ENCODE measurements at regions not wholly inside any gene's neighbourhood (a gene's known extent, or its start where the extent isn't known, plus 50 kb on each side); places are given as distances from the start of the nearest gene placed in this dataset.

DNA sequence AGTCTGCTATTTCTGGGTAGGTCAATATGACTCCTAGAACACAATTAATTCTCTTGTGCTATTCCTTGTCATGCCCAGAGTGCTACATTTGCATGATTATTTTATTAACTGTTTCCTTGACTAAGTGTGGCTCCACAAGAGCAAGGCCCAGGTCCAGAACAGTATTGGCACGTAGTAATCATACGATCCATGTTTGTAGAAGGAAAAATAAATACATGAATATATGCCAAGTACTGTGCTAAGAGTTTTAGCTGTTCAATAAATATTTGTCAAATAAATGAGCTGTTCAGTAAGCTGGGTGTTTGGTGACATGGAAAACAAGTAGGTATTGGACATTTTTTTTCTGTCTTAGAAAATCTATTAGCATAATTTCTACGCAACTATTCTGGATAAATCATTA is 995.9 kb downstream of the MAT2B start:
- no peak overlapping the region for H3K9ac ChIP-seq (ENCODE audit: low read length)
- H4K20me1 ChIP-seq (ENCODE audit: insufficient read depth), result no peaks in the 10 kb centered on the region
- no peaks in the 10 kb centered on the region for H3K79me2 ChIP-seq (replicated peaks; ENCODE audit: insufficient read depth, low read length)
- no peaks in the 10 kb centered on the region for H3F3A ChIP-seq (ENCODE audit: insufficient read depth, low read length, poor library complexity, severe bottlenecking)
- H2AFZ ChIP-seq (ENCODE audit: low read depth, low read length), result no peak overlapping the region
- H3K36me3 ChIP-seq (ENCODE audit: insufficient read depth, low read length), result no peaks in the 10 kb centered on the region
- H3K9me2 ChIP-seq (ENCODE audit: insufficient read depth, low read length), result no peaks in the 10 kb centered on the region
- H3K4me2 ChIP-seq (ENCODE audit: low read length), result no peak overlapping the region
- H3K27ac ChIP-seq (ENCODE audit: low read length), result no peak overlapping the region
- H3K27me3 ChIP-seq (ENCODE audit: insufficient read depth, low read depth, low read length), result no peaks in the 10 kb centered on the region
- H3K4me3 ChIP-seq (ENCODE audit: low read length), result no peak overlapping the region
- H3K9me3 ChIP-seq (ENCODE audit: low read length), result no peaks in the 10 kb centered on the region
- no peak for TF ChIP-seq SMC3 (conservative IDR thresholded peaks at IDR 0.05; ENCODE audit: poor library complexity)
- TF ChIP-seq RAD21 (conservative IDR thresholded peaks at IDR 0.05), result no peak
- TF ChIP-seq POLR2AphosphoS5 (IDR thresholded peaks at IDR 0.05), result no peak
- TF ChIP-seq, protein P1, sequence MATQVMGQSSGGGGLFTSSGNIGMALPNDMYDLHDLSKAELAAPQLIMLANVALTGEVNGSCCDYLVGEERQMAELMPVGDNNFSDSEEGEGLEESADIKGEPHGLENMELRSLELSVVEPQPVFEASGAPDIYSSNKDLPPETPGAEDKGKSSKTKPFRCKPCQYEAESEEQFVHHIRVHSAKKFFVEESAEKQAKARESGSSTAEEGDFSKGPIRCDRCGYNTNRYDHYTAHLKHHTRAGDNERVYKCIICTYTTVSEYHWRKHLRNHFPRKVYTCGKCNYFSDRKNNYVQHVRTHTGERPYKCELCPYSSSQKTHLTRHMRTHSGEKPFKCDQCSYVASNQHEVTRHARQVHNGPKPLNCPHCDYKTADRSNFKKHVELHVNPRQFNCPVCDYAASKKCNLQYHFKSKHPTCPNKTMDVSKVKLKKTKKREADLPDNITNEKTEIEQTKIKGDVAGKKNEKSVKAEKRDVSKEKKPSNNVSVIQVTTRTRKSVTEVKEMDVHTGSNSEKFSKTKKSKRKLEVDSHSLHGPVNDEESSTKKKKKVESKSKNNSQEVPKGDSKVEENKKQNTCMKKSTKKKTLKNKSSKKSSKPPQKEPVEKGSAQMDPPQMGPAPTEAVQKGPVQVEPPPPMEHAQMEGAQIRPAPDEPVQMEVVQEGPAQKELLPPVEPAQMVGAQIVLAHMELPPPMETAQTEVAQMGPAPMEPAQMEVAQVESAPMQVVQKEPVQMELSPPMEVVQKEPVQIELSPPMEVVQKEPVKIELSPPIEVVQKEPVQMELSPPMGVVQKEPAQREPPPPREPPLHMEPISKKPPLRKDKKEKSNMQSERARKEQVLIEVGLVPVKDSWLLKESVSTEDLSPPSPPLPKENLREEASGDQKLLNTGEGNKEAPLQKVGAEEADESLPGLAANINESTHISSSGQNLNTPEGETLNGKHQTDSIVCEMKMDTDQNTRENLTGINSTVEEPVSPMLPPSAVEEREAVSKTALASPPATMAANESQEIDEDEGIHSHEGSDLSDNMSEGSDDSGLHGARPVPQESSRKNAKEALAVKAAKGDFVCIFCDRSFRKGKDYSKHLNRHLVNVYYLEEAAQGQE (IDR thresholded peaks at IDR 0.05; ENCODE audit: borderline replicate concordance), result no peak
- TF ChIP-seq EZH2 (IDR thresholded peaks at IDR 0.05; ENCODE audit: borderline replicate concordance, insufficient read depth, low read length, poor library complexity, severe bottlenecking), result no peak
- TF ChIP-seq MXI1 (conservative IDR thresholded peaks at IDR 0.05; ENCODE audit: poor library complexity, severe bottlenecking), result no peak
- TF ChIP-seq EP300 (conservative IDR thresholded peaks at IDR 0.05; ENCODE audit: poor library complexity, severe bottlenecking), result no peak
- TF ChIP-seq TAF1 (IDR thresholded peaks at IDR 0.05; ENCODE audit: low read depth), result no peak
- TF ChIP-seq, protein P2, sequence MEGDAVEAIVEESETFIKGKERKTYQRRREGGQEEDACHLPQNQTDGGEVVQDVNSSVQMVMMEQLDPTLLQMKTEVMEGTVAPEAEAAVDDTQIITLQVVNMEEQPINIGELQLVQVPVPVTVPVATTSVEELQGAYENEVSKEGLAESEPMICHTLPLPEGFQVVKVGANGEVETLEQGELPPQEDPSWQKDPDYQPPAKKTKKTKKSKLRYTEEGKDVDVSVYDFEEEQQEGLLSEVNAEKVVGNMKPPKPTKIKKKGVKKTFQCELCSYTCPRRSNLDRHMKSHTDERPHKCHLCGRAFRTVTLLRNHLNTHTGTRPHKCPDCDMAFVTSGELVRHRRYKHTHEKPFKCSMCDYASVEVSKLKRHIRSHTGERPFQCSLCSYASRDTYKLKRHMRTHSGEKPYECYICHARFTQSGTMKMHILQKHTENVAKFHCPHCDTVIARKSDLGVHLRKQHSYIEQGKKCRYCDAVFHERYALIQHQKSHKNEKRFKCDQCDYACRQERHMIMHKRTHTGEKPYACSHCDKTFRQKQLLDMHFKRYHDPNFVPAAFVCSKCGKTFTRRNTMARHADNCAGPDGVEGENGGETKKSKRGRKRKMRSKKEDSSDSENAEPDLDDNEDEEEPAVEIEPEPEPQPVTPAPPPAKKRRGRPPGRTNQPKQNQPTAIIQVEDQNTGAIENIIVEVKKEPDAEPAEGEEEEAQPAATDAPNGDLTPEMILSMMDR (IDR thresholded peaks at IDR 0.05; ENCODE audit: poor library complexity, severe bottlenecking), result no peak

DNA sequence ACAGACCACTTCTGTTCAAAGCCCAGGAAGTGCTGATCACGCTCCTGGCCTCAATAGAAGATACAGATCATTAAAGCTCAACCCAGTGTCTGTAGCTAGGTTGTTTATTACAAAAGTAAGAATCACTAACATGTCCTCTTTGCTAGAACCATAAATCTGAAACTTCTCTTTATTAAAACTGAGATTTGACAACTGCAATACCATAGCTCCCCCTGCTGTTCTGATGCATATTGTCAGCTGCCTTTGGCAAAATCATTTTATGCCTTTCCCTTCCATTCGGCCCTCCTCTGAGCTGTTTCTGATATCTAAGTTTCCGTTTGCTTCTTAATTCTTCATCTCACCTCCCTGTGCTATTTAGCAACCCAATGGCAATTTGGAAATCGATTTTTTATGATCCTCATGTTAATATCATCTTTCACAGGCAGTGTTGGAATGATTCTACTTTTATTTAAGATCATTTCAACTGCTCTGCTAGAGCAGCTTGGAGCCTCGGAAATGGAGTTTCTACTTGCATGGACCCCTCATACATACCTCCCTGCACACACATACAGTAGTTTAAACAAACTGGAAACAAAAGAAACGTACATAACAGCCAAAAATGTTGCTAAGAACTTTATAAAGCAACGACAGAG is 998.8 kb downstream of the MAT2B start:
- Histone ChIP-seq H3K27ac (ENCODE audit: low read length) (no peak overlapping the region), H3K27me3 (ENCODE audit: insufficient read depth, low read depth, low read length) (no peaks in the 10 kb centered on the region), H3K36me3 (ENCODE audit: insufficient read depth, low read length) (no peaks in the 10 kb centered on the region), H3K4me3 (ENCODE audit: low read length) (no peak overlapping the region), H2AFZ (ENCODE audit: low read depth, low read length) (no peak overlapping the region), H3K9me2 (ENCODE audit: insufficient read depth, low read length) (no peaks in the 10 kb centered on the region), H3K79me2 (replicated peaks; ENCODE audit: insufficient read depth, low read length) (no peaks in the 10 kb centered on the region), H3K9ac (ENCODE audit: low read length) (no peak overlapping the region), H4K20me1 (ENCODE audit: insufficient read depth) (no peaks in the 10 kb centered on the region), H3K9me3 (ENCODE audit: low read length) (no peaks in the 10 kb centered on the region), H3K4me2 (ENCODE audit: low read length) (no peak overlapping the region), H3F3A (ENCODE audit: insufficient read depth, low read length, poor library complexity, severe bottlenecking) (no peaks in the 10 kb centered on the region)
- TF ChIP-seq EZH2 (IDR thresholded peaks at IDR 0.05; ENCODE audit: borderline replicate concordance, insufficient read depth, low read length, poor library complexity, severe bottlenecking), result no peak
- peak; percentile 92 for TF ChIP-seq RAD21 (conservative IDR thresholded peaks at IDR 0.05)
- TF ChIP-seq, protein P2 (IDR thresholded peaks at IDR 0.05; ENCODE audit: poor library complexity, severe bottlenecking), result peak; percentile 89
- TF ChIP-seq SMC3 (conservative IDR thresholded peaks at IDR 0.05; ENCODE audit: poor library complexity), result peak; percentile 95
